Spleen (tissue), 7 donors: ENCODE measurements at regions not wholly inside any gene's neighbourhood (a gene's known extent, or its start where the extent isn't known, plus 50 kb on each side); places are given as distances from the start of the nearest gene placed in this dataset.

Experiments
- CTCF ChIP-seq, 11 experiments: fragments of 200-600 bp in 7 of 11; fragments of 450-650 bp in 4 of 11; sonication (generic) in 4 of 11; IDR thresholded peaks in 8 of 11; conservative IDR thresholded peaks in 3 of 11; 1 replicate in 7 of 11; 2 replicates in 4 of 11; pipeline versions ENCODE4 v1.4.0 to v1.8.0; 2016 to 2021; ENCODE audit warnings: antibody characterized with exemption in 11 of 11, inconsistent platforms in 4 of 11, mild to moderate bottlenecking in 1 of 11
- POLR2AphosphoS5 ChIP-seq, 3 donors: sonication (generic); formaldehyde crosslinking; IDR thresholded peaks; one replicate each; pipeline ENCODE4 v1.5.1; 2017; ENCODE audit warnings: antibody characterized with exemption in 3 of 3
- donor health status: DM: no; HTN: no; CAD: no; lungs with moderate emphysema.
- donor health status: DM: no; HTN: no; CAD: no.
- donor health status: DM: no; HTN: no; CAD: no.

DNA sequence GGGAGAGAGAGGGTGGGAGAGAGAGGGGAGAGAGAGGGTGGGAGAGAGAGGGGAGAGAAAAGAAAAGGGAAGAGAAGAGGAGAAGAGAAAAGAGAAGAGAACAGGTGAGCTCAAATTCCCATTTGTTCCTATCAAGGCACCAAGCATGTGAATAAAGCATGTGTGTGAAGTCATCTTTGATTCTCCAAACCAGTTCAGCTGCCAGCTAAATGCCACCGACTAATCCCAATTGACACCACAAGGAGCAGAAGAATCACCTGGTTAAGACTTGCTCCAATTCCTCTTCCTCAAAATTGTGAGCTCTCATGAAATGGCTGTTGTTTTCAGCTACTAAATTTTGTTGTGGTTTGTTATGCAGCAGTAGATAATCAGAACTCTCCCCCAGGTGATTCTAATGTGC is 188.9 kb downstream of the TMX1 start:
- TF ChIP-seq CTCF (IDR thresholded peaks at IDR 0.05 in 8 of 11, conservative IDR thresholded peaks at IDR 0.05 in 3 of 11) (no peak), POLR2AphosphoS5 (IDR thresholded peaks at IDR 0.05) (no peak)
